ENCODE measurements at regions not wholly inside any gene's neighbourhood (a gene's known extent, or its start where the extent isn't known, plus 50 kb on each side); places are given as distances from the start of the nearest gene placed in this dataset.

DNA sequence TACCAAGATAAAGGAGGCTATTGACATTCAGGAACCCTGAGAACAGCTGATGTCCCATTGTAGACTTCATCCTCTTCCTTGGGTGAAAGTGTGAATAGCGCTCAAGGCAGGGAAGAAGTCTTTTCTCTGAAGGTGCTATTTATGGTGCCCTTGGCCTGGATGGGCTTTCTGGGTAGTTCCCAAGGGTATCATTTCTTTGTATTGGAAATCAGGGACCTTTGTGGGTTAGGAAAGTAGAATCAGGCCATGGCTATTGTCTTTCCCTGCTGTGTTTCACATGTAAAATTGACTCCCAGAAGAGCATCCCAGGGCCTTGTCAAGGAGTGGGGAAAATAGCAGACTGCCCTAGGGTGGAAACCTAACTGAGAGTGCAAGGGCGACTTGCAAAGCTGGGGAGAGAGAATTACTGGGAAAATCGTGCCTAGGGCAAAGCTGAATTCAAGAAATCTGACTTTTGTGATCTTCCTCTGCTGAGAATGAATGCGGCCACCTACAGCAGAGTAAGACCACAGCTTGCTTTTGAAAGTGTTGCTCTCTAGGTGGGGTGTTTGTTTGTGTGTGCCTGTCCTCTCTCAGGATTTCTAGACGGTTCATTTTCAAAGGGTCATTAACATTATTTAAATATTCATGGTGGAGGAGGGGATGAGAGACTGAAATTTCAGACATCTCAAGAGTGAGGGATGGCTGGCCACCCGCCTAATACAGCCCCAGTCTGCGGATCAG is 160.6 kb downstream of the C9orf152 start:
- TF ChIP-seq, protein P1, sequence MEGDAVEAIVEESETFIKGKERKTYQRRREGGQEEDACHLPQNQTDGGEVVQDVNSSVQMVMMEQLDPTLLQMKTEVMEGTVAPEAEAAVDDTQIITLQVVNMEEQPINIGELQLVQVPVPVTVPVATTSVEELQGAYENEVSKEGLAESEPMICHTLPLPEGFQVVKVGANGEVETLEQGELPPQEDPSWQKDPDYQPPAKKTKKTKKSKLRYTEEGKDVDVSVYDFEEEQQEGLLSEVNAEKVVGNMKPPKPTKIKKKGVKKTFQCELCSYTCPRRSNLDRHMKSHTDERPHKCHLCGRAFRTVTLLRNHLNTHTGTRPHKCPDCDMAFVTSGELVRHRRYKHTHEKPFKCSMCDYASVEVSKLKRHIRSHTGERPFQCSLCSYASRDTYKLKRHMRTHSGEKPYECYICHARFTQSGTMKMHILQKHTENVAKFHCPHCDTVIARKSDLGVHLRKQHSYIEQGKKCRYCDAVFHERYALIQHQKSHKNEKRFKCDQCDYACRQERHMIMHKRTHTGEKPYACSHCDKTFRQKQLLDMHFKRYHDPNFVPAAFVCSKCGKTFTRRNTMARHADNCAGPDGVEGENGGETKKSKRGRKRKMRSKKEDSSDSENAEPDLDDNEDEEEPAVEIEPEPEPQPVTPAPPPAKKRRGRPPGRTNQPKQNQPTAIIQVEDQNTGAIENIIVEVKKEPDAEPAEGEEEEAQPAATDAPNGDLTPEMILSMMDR (IDR thresholded peaks at IDR 0.05; ENCODE audit: control extremely low read depth, extremely low read depth) = no peak
- Histone ChIP-seq H3K27ac (ENCODE audit: low read depth in 1 of 2, low read length in 1 of 2) (peak overlapping the region in 1 of 2 donors; percentile 41), H3K4me3 (peak overlapping the region; percentile 32), H3K36me3 (ENCODE audit: control insufficient read depth in 4 of 4, insufficient read depth in 4 of 4, low read length in 4 of 4) (peaks cover 0 to 2% (median 0%) of the 10 kb centered on the region in 4 donors), H3K4me1 (ENCODE audit: control insufficient read depth in 5 of 5, insufficient read depth in 5 of 5, low read length in 5 of 5) (peaks cover 4 to 29% (median 7%) of the 10 kb centered on the region in 5 donors), H3K27me3 (ENCODE audit: control insufficient read depth in 3 of 3, insufficient read depth in 3 of 3, low read length in 2 of 3) (no peaks in the 10 kb centered on the region), H3K9ac (ENCODE audit: insufficient read depth in 1 of 2, low read length in 2 of 2) (no peak overlapping the region), H3K9me3 (ENCODE audit: control insufficient read depth in 4 of 4, insufficient read depth in 3 of 4, low read length in 3 of 4) (peaks cover 0 to 4% (median 0%) of the 10 kb centered on the region in 4 donors)
- ATAC-seq (ENCODE audit: insufficient read depth, low FRiP score) = no peak
- DNase-seq = no peak
- 52 to 55% methylated on average over 7 of the region's 7 CpGs for whole genome bisulfite sequencing, 2 donors

DNA sequence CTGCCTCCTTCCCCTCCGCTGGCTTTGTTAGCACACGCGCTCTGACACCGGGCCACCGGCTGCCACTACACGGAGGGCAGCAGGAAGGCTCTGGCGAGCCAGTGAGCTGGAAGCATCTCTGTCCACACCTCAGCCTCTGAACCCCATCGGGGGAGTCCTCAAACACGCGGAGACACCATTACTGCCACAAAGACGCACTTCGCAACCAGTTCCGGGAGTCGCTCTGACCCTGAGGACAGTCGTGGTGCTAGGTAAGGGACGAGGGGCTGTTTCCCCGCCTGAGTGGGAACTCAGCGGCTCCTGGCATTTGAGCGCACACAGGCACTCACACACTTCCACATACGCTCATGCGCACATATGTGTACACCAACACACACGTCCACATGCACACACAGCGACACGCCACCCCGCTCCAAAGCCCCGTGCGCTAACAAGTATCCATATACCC is 160.0 kb downstream of the C9orf152 start:
- TF ChIP-seq, protein P1 (IDR thresholded peaks at IDR 0.05; ENCODE audit: control extremely low read depth, extremely low read depth) = no peak
- Histone ChIP-seq H3K9me3 (ENCODE audit: control insufficient read depth in 4 of 4, insufficient read depth in 3 of 4, low read length in 3 of 4) (peaks cover 0 to 4% (median 0%) of the 10 kb centered on the region in 4 donors), H3K27ac (ENCODE audit: low read depth in 1 of 2, low read length in 1 of 2) (peak overlapping the region; percentile 34 to 41), H3K4me3 (peak overlapping the region; percentile 32), H3K9ac (ENCODE audit: insufficient read depth in 1 of 2, low read length in 2 of 2) (peak overlapping the region in 1 of 2 donors; percentile 51), H3K27me3 (ENCODE audit: control insufficient read depth in 3 of 3, insufficient read depth in 3 of 3, low read length in 2 of 3) (no peaks in the 10 kb centered on the region), H3K4me1 (ENCODE audit: control insufficient read depth in 5 of 5, insufficient read depth in 5 of 5, low read length in 5 of 5) (peaks cover 4 to 29% (median 7%) of the 10 kb centered on the region in 5 donors), H3K36me3 (ENCODE audit: control insufficient read depth in 4 of 4, insufficient read depth in 4 of 4, low read length in 4 of 4) (peaks cover 0 to 2% (median 0%) of the 10 kb centered on the region in 4 donors)
- no peak for ATAC-seq (ENCODE audit: insufficient read depth, low FRiP score)
- WGBS, 2 donors = 5 to 10% methylated on average over 27 of the region's 27 CpGs
- peak in 1 of 3 donors; percentile 36 for DNase-seq

DNA sequence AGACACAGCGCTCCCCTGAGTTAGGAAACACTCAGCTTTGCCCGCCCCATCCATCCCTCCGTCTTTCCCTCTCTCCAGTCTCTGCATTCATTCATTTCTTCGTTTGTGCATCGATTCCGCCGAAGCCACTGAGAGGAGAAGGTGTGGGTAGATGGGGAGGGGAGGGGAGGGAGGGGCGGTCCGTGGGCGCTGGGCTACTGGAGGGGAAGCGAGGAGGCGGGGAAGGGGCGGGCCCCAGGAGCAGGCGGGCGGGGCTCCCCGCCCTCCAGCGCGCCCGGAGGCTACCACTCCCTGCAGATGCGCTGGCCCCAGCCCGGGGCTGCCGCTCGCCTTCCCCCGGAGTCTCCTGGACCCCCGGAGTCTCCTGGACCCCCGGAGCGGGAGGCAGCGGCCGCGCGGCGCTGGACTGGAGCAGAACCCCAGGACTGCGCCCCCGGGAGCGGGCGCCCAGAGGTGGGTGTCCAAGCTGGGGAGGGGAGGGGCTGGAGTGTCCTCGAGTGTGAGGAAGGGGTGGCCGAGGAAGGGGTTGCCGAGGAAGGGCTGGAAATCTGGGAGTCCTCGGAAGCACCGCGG is 159.5 kb downstream of the C9orf152 start:
- peaks cover 4 to 29% (median 7%) of the 10 kb centered on the region in 5 donors for H3K4me1 ChIP-seq (ENCODE audit: control insufficient read depth in 5 of 5, insufficient read depth in 5 of 5, low read length in 5 of 5)
- peaks cover 0 to 2% (median 0%) of the 10 kb centered on the region in 4 donors for H3K36me3 ChIP-seq (ENCODE audit: control insufficient read depth in 4 of 4, insufficient read depth in 4 of 4, low read length in 4 of 4)
- H3K27me3 ChIP-seq (ENCODE audit: control insufficient read depth in 3 of 3, insufficient read depth in 3 of 3, low read length in 2 of 3) = no peaks in the 10 kb centered on the region
- TF ChIP-seq, protein P1 (IDR thresholded peaks at IDR 0.05; ENCODE audit: control extremely low read depth, extremely low read depth) = no peak
- WGBS, 2 donors = 1% methylated on average over 33 to 42 of the region's 42 CpGs
- ATAC-seq (ENCODE audit: insufficient read depth, low FRiP score) (peak; percentile 89), DNase-seq (peak; percentile 85 to 91 (median 88))
- peak overlapping the region; percentile 88 for H3K4me3 ChIP-seq
- H3K9me3 ChIP-seq (ENCODE audit: control insufficient read depth in 4 of 4, insufficient read depth in 3 of 4, low read length in 3 of 4) = peaks cover 0 to 4% (median 0%) of the 10 kb centered on the region in 4 donors
- H3K9ac ChIP-seq (ENCODE audit: insufficient read depth in 1 of 2, low read length in 2 of 2) = peak overlapping the region in 1 of 2 donors; percentile 51
- H3K27ac ChIP-seq (ENCODE audit: low read depth in 1 of 2, low read length in 1 of 2) = peak overlapping the region; percentile 91 to 100

All from lung (tissue), 11 donors.